Left renal cortex interstitium (tissue), 4 donors: ENCODE measurements at regions not wholly inside any gene's neighbourhood (a gene's known extent, or its start where the extent isn't known, plus 50 kb on each side); places are given as distances from the start of the nearest gene placed in this dataset.

Source experiments
- DNase-seq, 4 donors: peaks; one replicate each; pipeline ENCODE4 v3.0.0-alpha.2; 2013; ENCODE audit warnings: low read depth in 4 of 4, low spot score in 2 of 4, missing footprints in 1 of 4

DNA sequence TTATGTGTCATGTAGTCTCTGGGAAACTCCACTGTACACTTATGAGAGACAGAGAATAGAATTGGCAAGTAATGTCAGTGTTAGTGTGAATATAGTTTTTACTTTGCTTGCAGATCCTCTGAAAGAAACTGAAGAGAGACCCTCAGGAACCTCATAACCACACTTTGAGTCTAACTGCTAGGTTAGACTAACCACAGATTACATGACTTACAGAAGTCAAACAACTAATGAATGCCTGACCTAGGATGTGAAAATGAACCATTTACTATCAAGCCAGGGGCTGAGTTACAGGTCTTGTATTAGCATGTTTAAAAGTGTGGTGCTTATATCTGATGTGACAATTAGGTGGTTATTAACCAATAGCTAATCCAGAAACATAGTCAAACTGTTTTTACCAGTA, 280.4 kb upstream of the LRATD1 start:
- no peak for DNase-seq

- no peak for DNase-seq
These were observed 278.3 kb upstream of the LRATD1 start for GRCh38 chr2:14354231-14354630.

GRCh38 chr2:14355102-14355501, 277.4 kb upstream of the LRATD1 start:
- no peak for DNase-seq

DNA sequence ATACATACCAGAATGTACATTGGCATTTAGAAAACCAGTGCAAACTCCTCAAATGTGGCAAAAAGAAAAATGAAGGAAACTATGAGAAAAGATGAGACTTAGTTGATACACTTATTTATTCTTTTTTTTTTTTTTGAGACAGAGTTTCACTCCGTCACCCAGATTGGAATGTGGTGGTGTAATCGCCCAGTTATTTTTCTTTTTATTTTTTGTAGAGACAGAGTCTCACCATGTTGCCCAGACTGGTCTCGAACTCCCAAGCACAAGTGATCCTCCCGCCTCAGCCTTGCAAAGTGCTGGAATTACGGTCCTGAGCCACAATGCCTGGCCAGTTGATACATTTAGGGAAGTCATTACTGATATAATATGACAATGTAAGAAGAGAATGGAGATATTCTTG, 274.2 kb upstream of the LRATD1 start:
- no peak for DNase-seq

DNA sequence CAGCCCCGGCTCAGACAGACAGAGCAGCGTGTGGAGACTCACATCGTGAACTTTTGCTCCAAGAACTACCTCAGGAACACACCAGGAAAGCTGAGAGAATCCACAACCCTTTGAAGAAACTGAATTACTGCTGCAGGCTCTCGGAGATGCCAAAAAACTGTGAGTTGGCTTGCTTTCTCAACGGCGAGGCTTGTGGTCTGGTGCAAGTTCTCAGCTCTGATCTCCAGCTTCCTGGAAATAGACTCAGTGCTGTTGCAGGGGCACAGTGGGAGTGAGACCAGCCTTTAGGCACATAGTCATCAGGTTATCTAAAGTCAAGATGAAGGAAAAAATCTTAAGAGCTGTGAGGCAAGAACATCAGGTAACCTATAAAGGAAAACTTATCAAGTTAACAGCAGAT, 273.7 kb upstream of the LRATD1 start:
- DNase-seq, result no peak

GRCh38 chr2:14363137-14363536, 269.4 kb upstream of the LRATD1 start:
- no peak for DNase-seq

DNA sequence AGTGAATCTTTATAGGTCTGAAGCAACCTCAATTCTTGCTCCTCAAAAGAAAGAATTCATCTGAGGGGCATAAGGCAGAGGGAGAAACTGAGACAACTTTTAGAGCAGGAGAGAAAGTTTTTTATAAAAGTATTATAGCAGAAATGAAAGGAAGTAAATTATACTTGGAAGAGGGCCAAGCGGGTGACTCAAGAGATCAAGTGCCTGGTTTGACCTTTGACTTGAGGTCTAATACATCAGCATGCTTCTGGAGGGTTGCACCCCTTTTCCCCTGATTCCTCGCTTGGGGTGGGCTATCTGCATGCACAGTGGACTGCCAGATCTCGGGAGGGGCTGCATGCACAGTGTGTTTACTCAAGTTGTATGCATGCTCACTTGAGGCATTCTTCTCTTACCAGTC, 268.5 kb upstream of the LRATD1 start:
- no peak for DNase-seq

DNA sequence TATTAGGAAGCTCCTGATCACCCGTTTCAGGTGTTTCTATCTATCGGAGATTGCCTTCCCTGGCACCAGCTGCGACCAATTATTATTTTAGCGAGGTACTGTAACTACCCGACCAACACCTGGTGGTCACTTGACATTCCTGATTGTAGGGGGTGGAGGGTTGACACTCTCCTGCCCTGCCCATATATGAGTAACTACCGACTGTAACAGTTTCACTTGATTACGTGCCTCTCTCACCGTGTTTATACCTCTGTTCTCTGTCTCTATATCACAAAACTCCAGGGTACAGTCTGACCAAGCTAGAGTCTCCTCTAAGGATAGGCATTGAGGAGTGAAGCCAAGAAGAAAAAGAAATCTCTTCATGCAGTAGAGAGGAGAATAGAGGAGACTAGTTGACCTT, 268.0 kb upstream of the LRATD1 start:
- DNase-seq, result no peak

DNA sequence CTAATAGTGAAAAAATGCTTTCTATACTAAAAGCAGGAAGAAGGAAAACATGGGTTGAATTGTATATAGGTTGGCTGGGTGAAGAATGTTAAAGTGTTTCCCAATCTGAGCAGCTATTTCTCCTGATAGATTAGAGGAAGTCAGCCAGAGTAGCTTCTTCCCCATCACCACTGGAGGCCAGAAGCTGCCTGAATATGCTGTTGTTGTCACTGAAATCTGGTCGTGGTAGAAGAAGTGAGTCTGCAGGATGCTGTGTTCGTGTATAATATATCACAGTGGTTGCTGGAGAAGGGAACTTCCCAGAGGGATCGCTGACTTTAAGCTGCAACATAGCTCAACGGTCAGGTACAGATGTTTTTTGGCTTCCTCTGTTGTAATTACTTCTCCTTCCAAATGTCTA, 247.5 kb upstream of the LRATD1 start:
- peak in 1 of 4 donors; percentile 4 for DNase-seq

GRCh38 chr2:14387332-14387731, 245.2 kb upstream of the LRATD1 start:
- DNase-seq, result no peak

DNA sequence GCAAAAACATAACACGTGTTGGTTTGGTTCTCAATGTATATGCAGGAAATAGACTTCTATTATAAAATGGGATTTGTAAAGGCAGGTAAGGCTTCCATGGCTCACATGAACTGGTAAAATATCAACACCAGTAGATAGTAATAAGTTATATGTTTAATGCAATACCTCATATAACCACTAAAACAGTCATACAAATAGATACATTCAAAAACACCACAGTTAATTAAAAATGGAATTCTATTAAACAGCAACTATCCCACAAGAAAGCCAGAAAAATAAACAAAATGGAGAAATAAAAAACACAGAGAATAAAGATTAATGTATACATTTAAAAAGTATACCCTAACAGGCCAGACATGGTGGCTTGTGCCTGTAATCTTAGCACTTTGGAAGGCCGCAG, 243.8 kb upstream of the LRATD1 start:
- no peak for DNase-seq

DNA sequence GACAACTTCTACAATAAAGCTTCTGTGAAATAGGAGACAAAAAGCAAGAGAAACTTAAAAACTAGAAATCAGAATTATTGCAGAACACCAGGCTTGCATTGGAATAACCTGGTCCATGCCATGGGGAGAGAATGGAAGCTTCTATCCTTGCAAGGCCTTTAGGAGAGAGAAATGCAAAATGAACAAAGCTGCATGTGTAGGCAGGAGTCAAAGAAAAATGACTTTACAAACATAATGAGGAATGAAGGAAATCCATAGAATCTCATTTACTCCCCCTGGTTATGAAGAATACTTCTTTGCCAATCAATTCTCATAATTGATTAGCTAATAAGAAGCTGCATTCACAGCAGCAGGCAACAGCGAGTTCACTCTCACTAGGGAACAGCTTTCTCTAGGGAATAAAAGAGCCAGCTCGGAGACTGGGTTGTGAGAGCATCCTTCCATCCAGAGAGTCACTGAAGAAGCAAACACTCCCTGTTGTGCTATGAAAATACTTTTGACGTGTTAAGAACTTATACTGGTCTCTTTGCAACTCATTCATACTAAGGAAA, 235.9 kb upstream of the LRATD1 start:
- no peak for DNase-seq

DNA sequence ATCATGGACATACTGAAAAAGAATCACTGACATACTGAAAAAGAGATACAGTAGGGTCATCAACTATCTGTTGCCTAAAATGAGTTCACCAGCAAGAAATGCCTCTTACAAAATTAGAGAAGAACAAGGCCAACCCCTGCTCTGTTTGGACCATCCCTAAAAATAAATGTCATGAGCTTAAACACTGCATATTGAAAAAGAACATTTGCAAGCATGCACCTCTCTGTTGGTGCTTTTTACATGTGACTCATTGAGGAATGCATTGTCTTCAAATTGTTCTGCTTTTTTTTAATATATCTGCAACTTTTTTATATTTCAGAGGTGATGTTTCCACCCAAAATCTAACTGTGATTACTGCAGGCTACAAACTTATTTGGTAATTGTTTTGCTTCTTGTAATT, 233.9 kb upstream of the LRATD1 start:
- DNase-seq, result no peak

DNA sequence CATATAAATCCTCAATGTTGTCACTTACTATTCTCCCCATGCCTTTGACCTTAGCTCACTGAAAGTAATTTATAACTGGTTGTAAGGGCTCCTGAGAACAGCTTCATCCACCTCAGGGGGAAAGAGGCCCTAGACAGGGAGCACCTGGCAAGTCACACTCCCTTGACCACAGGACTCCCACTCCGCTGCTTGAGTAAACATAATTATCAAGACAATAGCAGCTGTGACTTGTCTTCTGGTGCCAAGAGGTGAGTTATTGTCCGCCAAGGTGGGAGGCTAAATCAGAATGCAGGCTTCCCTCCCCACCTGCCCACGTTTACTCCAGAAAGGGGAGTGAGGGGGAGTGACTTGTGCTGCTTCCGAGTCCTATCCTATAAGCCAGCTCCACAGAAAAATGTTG, 230.6 kb upstream of the LRATD1 start:
- DNase-seq, result peak; percentile 61 to 82 (median 76)

DNA sequence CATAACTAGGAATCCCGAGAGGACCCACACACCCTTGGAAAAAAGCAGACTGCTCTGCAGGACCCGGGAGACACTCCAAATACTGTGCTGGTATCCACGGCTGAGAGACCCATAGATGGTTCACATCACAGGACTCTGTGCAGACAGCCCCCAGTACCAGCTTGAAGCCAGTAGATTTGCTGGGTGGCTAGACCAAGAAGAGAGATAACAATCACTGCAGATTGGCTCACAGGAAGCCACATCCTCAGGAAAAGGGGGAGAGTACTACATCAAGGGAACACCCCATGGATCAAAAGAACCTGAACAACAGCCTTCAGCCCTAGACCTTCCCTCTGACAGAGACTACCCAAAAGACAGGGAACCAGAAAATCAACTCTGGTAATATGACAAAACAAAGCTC, 223.8 kb upstream of the LRATD1 start:
- no peak for DNase-seq

GRCh38 chr2:14417551-14417950, 215.0 kb upstream of the LRATD1 start:
- no peak for DNase-seq

DNA sequence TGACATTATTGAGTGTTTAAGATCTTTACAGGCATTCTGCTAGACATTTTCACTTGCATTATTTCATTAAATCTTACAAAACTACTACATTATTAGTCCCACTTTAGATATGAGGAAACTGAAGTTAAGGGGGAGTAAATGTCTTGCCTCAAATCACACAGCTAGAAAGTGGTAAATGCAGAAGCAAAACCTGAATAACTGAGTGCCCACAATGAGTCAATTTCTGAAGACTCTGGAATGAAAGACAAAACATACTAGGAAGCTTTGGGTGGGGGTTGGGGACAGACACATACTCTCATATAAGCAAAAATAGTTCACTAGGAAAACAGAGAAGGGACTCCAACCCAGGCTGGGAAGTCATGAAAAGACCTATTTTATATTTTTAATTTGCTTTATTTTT, 214.4 kb upstream of the LRATD1 start:
- no peak for DNase-seq

DNA sequence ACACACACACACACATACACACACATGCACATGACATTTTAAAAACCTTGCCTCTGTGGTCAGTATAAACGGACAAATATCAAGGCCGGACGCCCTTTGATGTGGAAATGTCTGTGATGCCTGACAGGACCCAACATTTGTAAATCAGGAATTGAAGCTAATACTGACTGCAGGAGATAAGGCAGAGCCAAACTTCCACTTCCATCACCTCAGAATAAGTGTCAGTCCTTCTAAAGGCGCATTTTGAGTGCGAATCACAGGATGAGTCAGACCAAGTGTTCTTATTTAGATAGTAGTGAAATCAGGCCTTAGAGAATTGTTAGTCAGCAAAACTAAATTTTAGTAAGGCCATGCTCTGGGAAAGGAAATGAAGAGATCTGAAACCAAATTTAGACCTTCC, 211.7 kb upstream of the LRATD1 start:
- no peak for DNase-seq

DNA sequence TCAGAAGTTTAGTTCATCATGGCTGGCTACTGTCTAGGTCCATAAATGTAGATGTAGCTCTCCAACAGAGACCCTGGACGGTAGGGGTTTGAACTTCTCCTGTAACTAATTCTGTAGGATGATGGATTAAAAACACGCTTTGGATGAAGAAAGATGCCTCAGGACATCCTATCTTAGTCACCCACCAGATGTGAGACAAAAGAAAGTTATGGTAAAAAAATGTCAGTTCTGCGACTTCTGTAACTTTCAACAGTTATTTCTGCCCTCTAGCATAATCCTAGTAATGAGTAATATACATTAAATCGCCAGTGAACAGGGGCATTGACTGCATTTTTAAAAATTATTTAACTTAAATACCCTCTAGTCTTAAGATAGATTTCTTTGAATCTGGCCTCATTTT, 210.1 kb upstream of the LRATD1 start:
- no peak for DNase-seq

DNA sequence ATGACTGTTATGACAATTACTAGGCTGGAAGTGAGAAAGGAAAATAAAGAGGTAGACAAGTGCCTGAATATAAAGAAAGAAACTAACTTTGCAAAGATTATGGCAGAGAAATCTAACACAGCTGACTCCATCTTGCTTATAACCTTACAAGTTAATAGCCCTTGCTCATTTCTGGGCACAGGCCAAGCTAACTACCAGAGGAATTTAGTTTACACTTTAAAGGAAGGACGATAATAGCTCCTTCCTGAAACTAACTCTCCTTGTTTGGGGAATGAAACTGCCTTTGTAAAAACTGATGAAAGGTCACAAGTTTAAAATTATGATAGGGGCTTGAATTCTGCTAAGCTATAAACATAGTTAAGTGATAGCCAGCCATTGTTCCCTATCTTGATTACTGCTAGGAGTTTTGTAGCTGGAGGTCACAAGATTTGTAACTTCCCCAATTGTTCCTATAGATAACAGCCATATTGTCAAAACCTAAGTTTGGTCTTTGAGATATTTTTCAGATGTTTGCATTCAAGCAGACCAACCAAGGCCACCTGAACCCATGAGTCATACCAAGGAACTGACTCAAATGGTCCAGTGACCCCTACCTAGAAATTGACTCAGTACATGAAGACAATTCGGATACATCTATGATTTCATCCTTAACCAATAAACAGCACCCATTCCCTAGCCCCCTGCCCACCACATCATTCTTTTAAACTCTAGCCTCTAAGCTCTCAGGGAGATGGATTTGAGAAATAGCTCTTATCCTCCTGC, 209.2 kb upstream of the LRATD1 start:
- no peak for DNase-seq

GRCh38 chr2:14424478-14425390, 207.8 kb upstream of the LRATD1 start:
- no peak for DNase-seq

GRCh38 chr2:14425869-14426268, 206.6 kb upstream of the LRATD1 start:
- no peak for DNase-seq
